HG03135 (cell line): ENCODE measurements at regions not wholly inside any gene's neighbourhood (a gene's known extent, or its start where the extent isn't known, plus 50 kb on each side); places are given as distances from the start of the nearest gene placed in this dataset.

Source experiments
- ATAC-seq: cut with Tn5 transposase; IDR thresholded peaks from one replicate; pipeline ENCODE4 v1.9.1; 2021; ENCODE audit warnings: mild to moderate bottlenecking, moderate library complexity; ENCODE audit not compliant: unreplicated experiment

- ATAC-seq, result no peak
Observed at GRCh38 chr12:115160271-115161128, 476.5 kb upstream of the TBX3 start.

DNA sequence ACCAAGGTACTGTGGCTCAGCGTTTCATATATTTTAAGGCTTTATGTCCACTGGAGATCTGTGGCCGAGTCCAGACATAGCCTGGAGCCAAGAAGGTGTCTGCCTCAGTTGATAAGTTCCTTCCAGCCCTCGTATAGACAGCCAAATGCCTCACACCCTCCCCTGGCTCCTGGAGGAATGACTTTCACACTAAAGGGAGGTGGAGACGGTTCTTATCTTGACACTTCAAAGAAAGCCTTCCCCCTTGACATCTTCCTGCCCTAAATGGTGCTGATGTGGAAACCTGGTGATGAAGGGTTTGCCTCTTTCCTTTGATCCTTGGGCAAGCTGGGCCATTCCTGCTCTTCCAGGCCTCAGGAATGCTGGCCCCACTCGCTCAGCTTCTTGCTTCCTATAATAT lies 474.8 kb upstream of the TBX3 start:
- no peak for ATAC-seq

DNA sequence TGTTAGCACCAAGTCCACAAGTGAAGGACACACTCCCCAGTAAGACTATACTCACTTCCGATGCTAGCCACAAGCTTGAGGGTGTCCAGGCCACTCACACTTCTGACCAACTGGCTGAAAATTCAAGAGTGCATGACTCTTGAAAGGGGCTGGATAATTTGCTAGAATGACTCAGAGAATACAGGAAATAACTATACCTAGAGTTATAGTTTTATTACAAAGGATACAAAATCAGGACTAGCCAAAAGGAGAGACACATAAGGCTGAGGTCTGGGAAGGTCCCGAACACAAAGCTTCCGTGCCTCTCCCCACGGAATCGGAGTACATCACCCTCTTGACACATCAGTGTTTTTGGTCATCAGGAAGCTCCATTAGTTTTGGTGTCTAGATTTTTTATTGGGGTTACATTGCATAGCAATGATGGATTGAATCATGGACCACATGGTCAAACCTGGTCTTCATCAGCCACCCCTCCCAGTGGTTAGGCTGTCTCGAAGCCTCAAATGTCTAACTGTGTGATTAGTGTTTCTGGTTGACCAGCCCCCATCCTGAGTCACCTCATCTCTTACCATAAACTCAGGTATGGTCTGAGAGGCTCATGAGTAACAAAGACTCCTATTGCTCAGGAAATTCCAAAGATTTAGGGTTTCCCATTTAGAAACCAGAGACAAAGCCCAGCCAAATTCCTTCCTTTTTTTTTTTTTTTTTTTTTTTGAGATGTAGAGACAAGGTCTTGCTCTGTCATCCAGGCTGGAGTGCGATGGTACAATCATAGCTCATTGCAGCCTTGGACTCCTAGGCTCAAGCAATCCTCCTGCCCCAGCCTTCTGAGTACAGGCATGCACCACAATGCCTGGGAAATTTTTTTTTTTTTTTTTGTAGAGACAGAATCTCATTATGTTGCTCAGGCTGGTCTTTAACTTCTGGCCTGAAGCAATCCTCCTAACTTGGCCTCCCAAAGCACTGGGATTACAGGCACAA lies 472.0 kb upstream of the TBX3 start:
- no peak for ATAC-seq

GRCh38 chr12:115149685-115150378 lies 465.9 kb upstream of the TBX3 start:
- ATAC-seq, result no peak

DNA sequence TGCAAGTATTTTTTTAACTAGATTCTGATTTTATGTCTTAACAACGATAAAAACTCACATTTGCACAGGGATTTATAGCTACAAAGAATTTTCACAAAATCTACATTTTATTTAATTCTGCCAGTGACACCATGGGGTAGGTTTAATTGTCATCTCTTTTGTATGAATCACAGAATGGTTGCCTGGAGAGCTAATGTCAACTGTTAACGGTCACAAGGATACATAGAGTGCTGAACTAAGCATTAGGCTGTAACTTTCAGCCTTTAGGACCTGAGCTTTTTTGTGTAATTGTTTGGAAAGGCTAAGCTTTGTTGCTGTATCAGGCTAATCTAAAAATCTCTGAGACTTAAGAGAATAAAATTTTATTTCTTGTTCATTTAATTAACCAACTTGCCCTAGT lies 465.3 kb upstream of the TBX3 start:
- no peak for ATAC-seq

DNA sequence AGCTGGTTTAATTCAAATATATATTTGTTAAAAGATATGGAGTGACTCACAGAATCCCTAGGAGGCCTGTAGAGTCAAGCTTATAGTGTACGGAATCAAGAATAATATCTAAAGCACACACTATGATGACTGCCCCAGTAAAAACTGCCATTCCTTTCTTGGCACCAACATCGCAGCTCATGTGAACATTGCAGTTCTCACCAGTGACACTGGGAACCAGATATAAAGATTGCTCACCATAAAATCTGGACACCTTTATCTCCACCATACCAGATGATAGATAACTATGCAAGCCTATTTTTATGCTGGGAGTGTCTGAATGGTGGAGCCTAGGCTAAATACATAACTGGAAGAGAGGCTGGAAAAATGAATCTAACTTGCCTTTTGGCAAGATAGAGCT lies 463.9 kb upstream of the TBX3 start:
- ATAC-seq, result no peak

GRCh38 chr12:115146453-115146852 lies 462.5 kb upstream of the TBX3 start:
- ATAC-seq, result no peak

- ATAC-seq, result no peak
Observed at GRCh38 chr12:115144425-115144824, 460.4 kb upstream of the TBX3 start.

GRCh38 chr12:115140981-115141655 lies 457.1 kb upstream of the TBX3 start:
- ATAC-seq, result no peak

GRCh38 chr12:115137812-115138521 lies 454.0 kb upstream of the TBX3 start:
- ATAC-seq, result no peak

GRCh38 chr12:115135800-115136211 lies 451.8 kb upstream of the TBX3 start:
- no peak for ATAC-seq

- no peak for ATAC-seq
Observed at GRCh38 chr12:115134298-115134697, 450.3 kb upstream of the TBX3 start.

GRCh38 chr12:115132905-115133304 lies 448.9 kb upstream of the TBX3 start:
- ATAC-seq, result no peak

GRCh38 chr12:115132145-115132544 lies 448.2 kb upstream of the TBX3 start:
- ATAC-seq, result no peak

GRCh38 chr12:115129727-115130126 lies 445.8 kb upstream of the TBX3 start:
- no peak for ATAC-seq

- ATAC-seq, result no peak
Observed at GRCh38 chr12:115121053-115121452, 437.1 kb upstream of the TBX3 start.

DNA sequence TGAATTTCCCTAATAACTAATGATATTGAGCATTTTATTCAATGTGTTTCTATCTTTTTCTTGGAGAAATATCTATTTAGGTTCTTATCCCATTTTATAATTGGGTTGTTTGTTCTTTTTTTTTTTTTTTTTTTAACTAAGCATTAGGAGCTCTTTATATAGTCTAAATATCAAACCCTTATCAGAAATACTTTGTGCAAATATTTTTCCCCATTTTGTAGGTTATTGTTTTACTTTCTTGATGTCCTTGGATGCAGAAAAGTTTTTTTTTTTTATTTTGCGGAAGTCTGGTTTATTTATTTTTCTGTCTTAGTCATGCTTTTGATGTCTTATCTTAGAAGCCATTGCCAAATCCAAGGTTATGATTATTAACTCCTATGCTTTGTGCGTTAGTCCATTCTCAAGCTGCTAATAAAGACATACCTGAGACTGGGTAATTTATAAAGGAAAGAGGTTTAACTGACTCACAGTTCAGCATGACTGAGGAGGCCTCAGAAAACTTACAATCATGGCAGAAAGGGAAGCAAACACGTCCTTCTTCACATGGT lies 434.3 kb upstream of the TBX3 start:
- no peak for ATAC-seq

DNA sequence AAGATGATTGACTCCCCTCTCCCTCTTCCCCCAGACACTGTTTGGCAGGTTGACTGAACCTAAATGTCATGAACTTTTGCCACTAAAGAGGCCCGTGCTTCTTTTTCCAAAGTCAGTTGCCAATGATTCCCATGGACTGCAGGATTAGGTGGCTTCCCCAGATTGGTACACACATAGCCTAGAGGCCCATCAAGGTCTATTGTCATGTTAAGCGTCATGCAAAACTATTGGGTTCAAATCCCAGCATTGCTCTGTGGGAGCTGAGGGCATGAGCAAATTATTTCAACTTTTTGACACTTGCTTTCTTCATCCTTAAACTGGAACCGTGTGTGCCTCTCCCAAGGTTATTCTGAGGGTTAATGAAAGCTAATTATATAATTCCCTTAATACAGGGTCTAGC lies 430.2 kb upstream of the TBX3 start:
- ATAC-seq, result no peak

GRCh38 chr12:115109863-115110262 lies 425.9 kb upstream of the TBX3 start:
- ATAC-seq, result no peak
